GM04504 (cell line): ENCODE measurements at regions not wholly inside any gene's neighbourhood (a gene's known extent, or its start where the extent isn't known, plus 50 kb on each side); places are given as distances from the start of the nearest gene placed in this dataset.
"Not testable (repeated sequence)": the region's sequence is repeated elsewhere in the genome, so short reads cannot be mapped to it uniquely, and the experiment has no call there.

ENCODE experiments used
- DNase-seq: peaks from one replicate; pipeline ENCODE4 v3.0.0-alpha.2; 2012; ENCODE audit warnings: low read depth

- not testable (repeated sequence) for DNase-seq
Observed at GRCh38 chr1:143839182-143839581, 132.6 kb downstream of the FAM72C start.

- DNase-seq: not testable (repeated sequence)
Observed at GRCh38 chr1:143838598-143838929, 133.2 kb downstream of the FAM72C start.

GRCh38 chr1:143837924-143838597 lies 133.7 kb downstream of the FAM72C start:
- not testable (repeated sequence) for DNase-seq

GRCh38 chr1:143833376-143833775 lies 138.4 kb downstream of the FAM72C start:
- not testable (repeated sequence) for DNase-seq

GRCh38 chr1:143832379-143832716 lies 139.4 kb downstream of the FAM72C start:
- not testable (repeated sequence) for DNase-seq

GRCh38 chr1:143831479-143832378 lies 140.1 kb downstream of the FAM72C start:
- DNase-seq: not testable (repeated sequence)

GRCh38 chr1:143826162-143826561 lies 145.6 kb downstream of the FAM72C start:
- not testable (repeated sequence) for DNase-seq

- not testable (repeated sequence) for DNase-seq
Observed at GRCh38 chr1:143824266-143824665, 147.5 kb downstream of the FAM72C start.

GRCh38 chr1:143820058-143820457 lies 151.7 kb downstream of the FAM72C start:
- DNase-seq: not testable (repeated sequence)

GRCh38 chr1:143816369-143816768 lies 155.4 kb downstream of the FAM72C start:
- not testable (repeated sequence) for DNase-seq

- DNase-seq: not testable (repeated sequence)
Observed at GRCh38 chr1:143805374-143805773, 166.4 kb downstream of the FAM72C start.

- DNase-seq: not testable (repeated sequence)
Observed at GRCh38 chr1:143804707-143805356, 167.0 kb downstream of the FAM72C start.

GRCh38 chr1:143803927-143804411 lies 167.8 kb downstream of the FAM72C start:
- not testable (repeated sequence) for DNase-seq

GRCh38 chr1:143803095-143803494 lies 168.7 kb downstream of the FAM72C start:
- DNase-seq: not testable (repeated sequence)

- DNase-seq: not testable (repeated sequence)
Observed at GRCh38 chr1:143799568-143800187, 172.1 kb downstream of the FAM72C start.

- DNase-seq: not testable (repeated sequence)
Observed at GRCh38 chr1:143796369-143796768, 175.4 kb downstream of the FAM72C start.

GRCh38 chr1:143792047-143792937 lies 179.5 kb downstream of the FAM72C start:
- DNase-seq: not testable (repeated sequence)

GRCh38 chr1:143786381-143786780 lies 185.4 kb downstream of the FAM72C start:
- not testable (repeated sequence) for DNase-seq

GRCh38 chr1:143785883-143786282 lies 185.9 kb downstream of the FAM72C start:
- not testable (repeated sequence) for DNase-seq

GRCh38 chr1:143784239-143784882 lies 187.4 kb downstream of the FAM72C start:
- not testable (repeated sequence) for DNase-seq
